HG03521 (cell line): ENCODE measurements at regions not wholly inside any gene's neighbourhood (a gene's known extent, or its start where the extent isn't known, plus 50 kb on each side); places are given as distances from the start of the nearest gene placed in this dataset.

ENCODE experiments used
- ATAC-seq: cut with Tn5 transposase; IDR thresholded peaks from one replicate; pipeline ENCODE4 v1.9.1; 2021; ENCODE audit warnings: mild to moderate bottlenecking, moderate library complexity; ENCODE audit not compliant: unreplicated experiment

- ATAC-seq = no peak
These were observed 75.9 kb downstream of the EDN3 start for GRCh38 chr20:59376109-59376841.

DNA sequence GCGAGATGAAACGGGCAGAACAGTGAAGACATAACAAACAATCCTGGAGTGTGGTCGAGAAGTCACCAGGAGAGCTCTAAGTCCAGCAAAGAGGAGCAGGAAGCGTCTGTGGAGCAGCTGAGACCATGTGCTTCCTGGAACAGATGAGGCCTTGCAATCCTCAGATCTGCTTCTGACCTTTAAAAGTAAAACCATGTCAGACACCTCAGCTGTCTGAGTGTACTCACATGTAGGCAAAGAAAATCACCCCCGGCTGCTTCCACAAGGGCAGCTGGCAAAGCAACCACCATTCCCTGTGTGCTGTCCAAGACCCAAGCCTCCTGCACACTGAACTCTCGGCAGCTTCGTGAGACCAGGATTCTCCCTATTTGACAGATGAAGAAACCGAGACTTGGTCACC is 76.6 kb downstream of the EDN3 start:
- no peak for ATAC-seq

GRCh38 chr20:59377842-59378241 is 77.4 kb downstream of the EDN3 start:
- ATAC-seq = no peak

- ATAC-seq = no peak
These were observed 78.0 kb downstream of the EDN3 start for GRCh38 chr20:59378396-59378795.

DNA sequence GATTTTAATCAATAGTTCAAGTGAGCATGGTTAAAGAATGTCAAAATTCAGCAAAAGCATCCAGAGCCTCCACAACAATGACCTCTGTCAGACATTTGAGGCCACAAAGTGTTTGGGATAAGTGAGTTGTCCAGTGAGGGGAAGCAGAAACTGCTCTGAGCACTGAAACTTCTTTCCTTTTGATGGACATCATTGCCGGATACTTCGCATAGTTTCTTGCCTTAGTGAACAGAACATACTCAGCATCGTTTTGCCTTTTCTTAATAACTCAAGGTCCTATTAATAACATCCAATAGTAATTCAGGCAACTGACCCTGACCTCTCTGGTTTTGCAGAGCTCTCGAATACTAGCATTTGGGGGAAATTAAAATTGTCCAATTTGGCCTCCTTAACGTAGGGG is 78.6 kb downstream of the EDN3 start:
- no peak for ATAC-seq

- no peak for ATAC-seq
These were observed 81.3 kb downstream of the EDN3 start for GRCh38 chr20:59381689-59382088.

DNA sequence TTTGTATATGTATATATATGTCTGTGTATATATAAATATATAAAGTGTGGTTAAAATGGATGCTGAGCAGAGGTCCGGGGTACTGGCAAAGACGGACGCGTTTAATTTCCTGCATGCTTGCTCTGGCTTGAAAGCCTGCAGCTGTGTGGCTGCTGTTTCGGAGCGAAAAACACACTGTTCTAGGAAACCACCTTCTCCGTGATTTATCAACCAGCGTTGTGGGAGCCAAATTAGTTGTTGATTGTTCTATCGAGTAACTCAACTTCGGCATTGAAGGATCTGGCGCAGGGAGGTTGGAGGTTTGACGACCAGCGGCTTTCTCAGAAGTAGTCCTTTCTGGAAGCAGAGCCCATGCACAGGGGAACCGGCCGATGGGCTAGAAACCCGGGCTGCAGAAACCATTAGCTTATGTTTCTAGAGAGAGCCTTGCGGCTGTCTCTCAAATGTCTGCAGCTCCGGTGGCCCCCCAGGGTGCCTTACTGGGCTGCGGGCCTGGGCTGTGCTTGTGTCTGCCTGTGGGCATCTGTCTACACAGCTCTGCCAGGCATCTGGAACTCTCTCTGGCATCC is 81.8 kb downstream of the EDN3 start:
- no peak for ATAC-seq

- ATAC-seq = no peak
These were observed 82.5 kb downstream of the EDN3 start for GRCh38 chr20:59382907-59383306.

DNA sequence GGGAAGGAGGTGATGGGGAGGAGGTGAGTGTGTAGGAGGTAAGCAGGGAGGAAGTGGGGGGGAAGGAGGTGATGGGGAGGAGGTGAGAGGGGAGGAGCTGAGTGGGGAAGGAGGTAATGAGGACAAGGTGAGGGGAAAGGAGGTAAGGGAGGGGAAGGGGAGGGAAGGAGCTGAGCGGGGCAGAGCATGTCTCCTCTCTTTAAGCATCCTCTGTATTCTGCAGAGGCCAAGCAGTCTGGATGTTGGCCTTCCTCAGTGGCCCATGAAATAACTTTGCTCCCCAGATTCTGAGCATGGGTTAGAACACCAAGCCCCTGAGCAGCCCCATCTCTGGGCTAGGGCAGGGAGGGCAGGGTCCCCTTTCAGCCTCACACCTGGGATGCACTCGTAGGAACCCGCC is 84.6 kb downstream of the EDN3 start:
- no peak for ATAC-seq

GRCh38 chr20:59385480-59385879 is 85.1 kb downstream of the EDN3 start:
- ATAC-seq = no peak

- ATAC-seq = no peak
These were observed 86.4 kb downstream of the EDN3 start for GRCh38 chr20:59386809-59387208.

GRCh38 chr20:59387891-59388290 is 87.5 kb downstream of the EDN3 start:
- no peak for ATAC-seq

GRCh38 chr20:59388402-59388801 is 88.0 kb downstream of the EDN3 start:
- no peak for ATAC-seq

- ATAC-seq = no peak
These were observed 90.0 kb downstream of the EDN3 start for GRCh38 chr20:59390437-59390836.

GRCh38 chr20:59391975-59392374 is 91.6 kb downstream of the EDN3 start:
- no peak for ATAC-seq

- no peak for ATAC-seq
These were observed 92.3 kb downstream of the EDN3 start for GRCh38 chr20:59392736-59393135.

- ATAC-seq = no peak
These were observed 92.7 kb downstream of the EDN3 start for GRCh38 chr20:59393142-59393541.

DNA sequence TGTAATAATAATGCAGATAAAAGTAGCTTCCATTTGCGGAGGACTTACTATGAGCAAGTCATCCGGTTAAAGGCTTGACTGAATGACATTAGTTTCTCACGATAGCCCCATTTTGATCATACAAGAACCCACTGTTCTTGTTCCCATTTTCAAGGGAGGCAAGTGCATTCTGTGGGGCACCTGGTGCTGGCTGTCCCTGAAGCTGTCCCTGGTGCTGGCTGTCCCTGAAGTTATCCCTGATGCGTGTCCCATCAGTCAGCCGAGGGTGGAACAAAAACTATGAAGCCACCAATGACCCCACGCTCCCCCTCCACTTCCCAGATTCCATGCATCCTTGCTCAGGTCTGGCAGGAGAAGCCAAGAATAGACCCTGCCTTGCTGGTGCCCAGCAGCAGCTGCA is 95.3 kb downstream of the EDN3 start:
- ATAC-seq = no peak

GRCh38 chr20:59398537-59399205 is 98.3 kb downstream of the EDN3 start:
- no peak for ATAC-seq

DNA sequence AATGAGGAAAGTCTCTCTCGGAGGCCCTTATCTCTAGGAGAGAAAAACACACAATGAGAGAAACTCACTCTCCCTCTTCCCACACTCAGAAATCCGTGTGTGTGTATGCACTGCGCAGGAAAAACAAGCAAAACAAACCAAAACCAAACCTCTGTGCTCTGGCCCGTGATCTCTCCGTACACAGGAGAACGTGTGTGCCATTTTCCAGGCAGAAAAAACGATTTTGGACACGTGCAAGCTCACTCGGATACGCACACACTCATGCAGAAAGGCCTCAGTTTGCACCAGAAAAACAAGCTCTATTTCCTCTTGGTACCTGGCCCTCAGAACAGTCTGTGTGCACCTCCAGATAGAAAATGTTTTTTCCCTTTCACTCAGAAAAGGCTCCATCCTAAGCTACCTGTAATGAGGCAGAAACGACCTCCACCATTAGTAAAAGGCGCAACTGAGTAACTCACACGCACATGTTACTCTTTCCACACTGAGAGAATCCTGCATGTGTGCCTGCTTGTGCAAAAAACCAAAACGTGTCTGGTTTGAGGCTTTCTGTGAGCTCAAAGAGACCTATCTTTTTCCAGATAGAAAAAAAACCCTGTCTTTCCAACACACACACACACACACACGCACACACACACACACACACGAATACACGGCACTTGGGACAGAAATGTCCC is 99.2 kb downstream of the EDN3 start:
- no peak for ATAC-seq

- ATAC-seq = no peak
These were observed 100.3 kb downstream of the EDN3 start for GRCh38 chr20:59400708-59401107.

- no peak for ATAC-seq
These were observed 102.3 kb downstream of the EDN3 start for GRCh38 chr20:59402681-59403080.
